Liver (tissue), 8 donors: ENCODE measurements at regions not wholly inside any gene's neighbourhood (a gene's known extent, or its start where the extent isn't known, plus 50 kb on each side); places are given as distances from the start of the nearest gene placed in this dataset.

Source experiments
- DNase-seq: peaks from one replicate; pipeline ENCODE4 v3.0.0-alpha.2; 2017; ENCODE audit warnings: low spot score
- H3K27ac ChIP-seq, 2 donors: one replicate each; pipeline ENCODE4 v1.7.0; 2013; ENCODE audit warnings: inconsistent platforms in 2 of 2, low read length in 2 of 2, control low read depth in 1 of 2, low read depth in 1 of 2, mild to moderate bottlenecking in 1 of 2
- H3K27me3 ChIP-seq, 4 donors: one replicate each; pipeline versions ENCODE4 v1.6.1 to v1.7.0; 2013; ENCODE audit warnings: low read length in 3 of 4, inconsistent platforms in 1 of 4, mild to moderate bottlenecking in 1 of 4, moderate library complexity in 1 of 4; ENCODE audit not compliant: control insufficient read depth in 4 of 4, insufficient read depth in 4 of 4
- H3K36me3 ChIP-seq, 4 donors: one replicate each; pipeline versions ENCODE4 v1.6.1 to v1.7.0; 2013; ENCODE audit warnings: low read length in 3 of 4, mild to moderate bottlenecking in 3 of 4, low read depth in 1 of 4, moderate library complexity in 1 of 4; ENCODE audit not compliant: control insufficient read depth in 4 of 4, insufficient read depth in 3 of 4
- H3K4me1 ChIP-seq, 4 donors: one replicate each; pipeline versions ENCODE4 v1.6.1 to v1.7.0; 2013; ENCODE audit warnings: low read length in 3 of 4, mild to moderate bottlenecking in 3 of 4, moderate library complexity in 1 of 4; ENCODE audit not compliant: control insufficient read depth in 4 of 4, insufficient read depth in 4 of 4
- H3K4me3 ChIP-seq, 3 donors: one replicate each; pipeline versions ENCODE4 v1.6.1 to v1.7.0; 2013; ENCODE audit warnings: low read length in 3 of 3, control low read depth in 1 of 3, low read depth in 1 of 3, mild to moderate bottlenecking in 1 of 3
- H3K9ac ChIP-seq, 2 donors: one replicate each; pipeline ENCODE4 v1.7.0; 2013; ENCODE audit warnings: low read length in 2 of 2, mild to moderate bottlenecking in 2 of 2, moderate library complexity in 2 of 2, control low read depth in 1 of 2, low read depth in 1 of 2
- H3K9me3 ChIP-seq, 4 donors: one replicate each; pipeline versions ENCODE4 v1.6.1 to v1.7.0; 2013; ENCODE audit warnings: low read length in 3 of 4; ENCODE audit not compliant: control insufficient read depth in 4 of 4
- EGR1 ChIP-seq, 2 donors: IDR thresholded peaks; 2 replicates each; pipeline ENCODE4 v1.6.1; 2016 to 2018; ENCODE audit warnings: antibody characterized with exemption in 2 of 2, low read depth in 2 of 2
- FOXA1 ChIP-seq: IDR thresholded peaks from 2 replicates; pipeline ENCODE4 v1.6.1; 2016; ENCODE audit warnings: antibody characterized with exemption
- FOXA2 ChIP-seq: IDR thresholded peaks from 2 replicates; pipeline ENCODE4 v1.6.1; 2016; ENCODE audit warnings: antibody characterized with exemption
- GABPA ChIP-seq, 2 donors: IDR thresholded peaks in 1 of 2; conservative IDR thresholded peaks in 1 of 2; 2 replicates each; pipeline ENCODE4 v1.6.1; 2016; ENCODE audit warnings: antibody characterized with exemption in 2 of 2, mild to moderate bottlenecking in 1 of 2, moderate library complexity in 1 of 2
- HNF4A ChIP-seq, 2 donors: conservative IDR thresholded peaks; 2 replicates each; pipeline ENCODE4 v1.6.1; 2016; ENCODE audit warnings: antibody characterized with exemption in 2 of 2, mild to moderate bottlenecking in 2 of 2
- HNF4G ChIP-seq: IDR thresholded peaks from 2 replicates; pipeline ENCODE4 v1.6.1; 2016; ENCODE audit warnings: antibody characterized with exemption
- JUND ChIP-seq, 2 donors: IDR thresholded peaks; 2 replicates each; pipeline ENCODE4 v1.6.1; 2016; ENCODE audit warnings: antibody characterized with exemption in 2 of 2
- NR2F2 ChIP-seq: IDR thresholded peaks from 2 replicates; pipeline ENCODE4 v1.6.1; 2016; ENCODE audit warnings: antibody characterized with exemption
- RAD21 ChIP-seq, 2 donors: IDR thresholded peaks; 2 replicates each; pipeline ENCODE4 v1.6.1; 2016; ENCODE audit warnings: antibody characterized with exemption in 2 of 2, mild to moderate bottlenecking in 2 of 2
- RXRA ChIP-seq, 2 donors: IDR thresholded peaks; 2 replicates each; pipeline ENCODE4 v1.6.1; 2017 to 2018; ENCODE audit warnings: antibody characterized with exemption in 2 of 2, mild to moderate bottlenecking in 1 of 2
- SP1 ChIP-seq: IDR thresholded peaks from 2 replicates; pipeline ENCODE4 v1.6.1; 2018; ENCODE audit warnings: antibody characterized with exemption, mild to moderate bottlenecking
- YY1 ChIP-seq: IDR thresholded peaks from 2 replicates; pipeline ENCODE4 v1.6.1; 2016; ENCODE audit warnings: antibody characterized with exemption, mild to moderate bottlenecking
- WGBS: extraction: QIAGEN DNeasy Blood & Tissue Kit; methylation state at CpG from one replicate; pipeline ENCODE4 v1.1.7; 2013; 5-methylcytosine and 5-hydroxymethylcytosine counted together
- TF ChIP-seq, protein P1 (sequence below): IDR thresholded peaks from 2 replicates; pipeline ENCODE4 v1.6.1; 2016; ENCODE audit warnings: antibody characterized with exemption, mild to moderate bottlenecking
- TF ChIP-seq, protein P2 (sequence below): IDR thresholded peaks from 2 replicates; pipeline ENCODE4 v1.6.1; 2016; ENCODE audit warnings: antibody characterized with exemption
- TF ChIP-seq, protein P3 (sequence below): fragments of 150-350 bp; IDR thresholded peaks from 2 replicates; pipeline ENCODE4 v1.5.1; 2017; ENCODE audit warnings: improper control_type of control experiment, low read depth, low read length; ENCODE audit not compliant: missing input control
- TF ChIP-seq, protein P4 (sequence below): IDR thresholded peaks from 2 replicates; pipeline ENCODE4 v1.6.1; 2016; ENCODE audit warnings: antibody characterized with exemption
- donor health status: healthy.
- donor health status: healthy.
- donor health status: healthy.
- donor health status: healthy.
- donor health status: healthy.

DNA sequence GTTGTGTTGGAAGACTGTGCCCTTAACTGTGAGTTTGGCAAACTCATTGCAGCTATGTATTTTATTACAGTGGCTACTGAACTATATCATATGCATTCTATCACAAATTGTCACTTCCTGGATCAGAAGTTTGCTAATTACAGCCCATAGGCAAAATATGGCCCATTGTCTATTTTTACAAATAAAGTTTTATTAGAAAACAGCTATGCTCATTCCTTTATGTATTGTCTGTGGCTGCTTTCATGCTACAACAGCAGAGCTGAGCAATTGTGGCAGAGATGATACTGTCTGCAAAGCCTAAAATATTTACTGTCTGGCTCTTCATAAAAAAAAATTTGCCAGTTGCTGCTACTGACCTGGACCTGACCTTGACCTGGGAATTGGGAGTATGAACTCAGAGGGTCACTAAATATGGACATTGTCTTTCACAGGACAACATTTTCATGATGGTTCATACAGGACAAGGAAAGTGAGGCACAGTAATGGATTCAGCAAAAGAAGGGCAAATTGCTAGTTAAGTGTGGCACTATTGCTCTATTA lies 316.9 kb downstream of the ZNF621 start:
- Histone ChIP-seq H3K4me1 (no peaks in the 10 kb centered on the region), H3K36me3 (no peaks in the 10 kb centered on the region), H3K4me3 (no peak overlapping the region), H3K27ac (no peak overlapping the region), H3K27me3 (no peaks in the 10 kb centered on the region), H3K9me3 (no peaks in the 10 kb centered on the region), H3K9ac (no peak overlapping the region)
- DNase-seq: no peak
- TF ChIP-seq GABPA (IDR thresholded peaks at IDR 0.05 in 1 of 2, conservative IDR thresholded peaks at IDR 0.05 in 1 of 2) (no peak), RAD21 (IDR thresholded peaks at IDR 0.05) (no peak), RXRA (IDR thresholded peaks at IDR 0.05) (no peak), HNF4A (conservative IDR thresholded peaks at IDR 0.05) (no peak), EGR1 (IDR thresholded peaks at IDR 0.05; ENCODE audit: low read depth in 2 of 2) (no peak), SP1 (no peak), JUND (IDR thresholded peaks at IDR 0.05) (no peak)
- TF ChIP-seq, protein P1, sequence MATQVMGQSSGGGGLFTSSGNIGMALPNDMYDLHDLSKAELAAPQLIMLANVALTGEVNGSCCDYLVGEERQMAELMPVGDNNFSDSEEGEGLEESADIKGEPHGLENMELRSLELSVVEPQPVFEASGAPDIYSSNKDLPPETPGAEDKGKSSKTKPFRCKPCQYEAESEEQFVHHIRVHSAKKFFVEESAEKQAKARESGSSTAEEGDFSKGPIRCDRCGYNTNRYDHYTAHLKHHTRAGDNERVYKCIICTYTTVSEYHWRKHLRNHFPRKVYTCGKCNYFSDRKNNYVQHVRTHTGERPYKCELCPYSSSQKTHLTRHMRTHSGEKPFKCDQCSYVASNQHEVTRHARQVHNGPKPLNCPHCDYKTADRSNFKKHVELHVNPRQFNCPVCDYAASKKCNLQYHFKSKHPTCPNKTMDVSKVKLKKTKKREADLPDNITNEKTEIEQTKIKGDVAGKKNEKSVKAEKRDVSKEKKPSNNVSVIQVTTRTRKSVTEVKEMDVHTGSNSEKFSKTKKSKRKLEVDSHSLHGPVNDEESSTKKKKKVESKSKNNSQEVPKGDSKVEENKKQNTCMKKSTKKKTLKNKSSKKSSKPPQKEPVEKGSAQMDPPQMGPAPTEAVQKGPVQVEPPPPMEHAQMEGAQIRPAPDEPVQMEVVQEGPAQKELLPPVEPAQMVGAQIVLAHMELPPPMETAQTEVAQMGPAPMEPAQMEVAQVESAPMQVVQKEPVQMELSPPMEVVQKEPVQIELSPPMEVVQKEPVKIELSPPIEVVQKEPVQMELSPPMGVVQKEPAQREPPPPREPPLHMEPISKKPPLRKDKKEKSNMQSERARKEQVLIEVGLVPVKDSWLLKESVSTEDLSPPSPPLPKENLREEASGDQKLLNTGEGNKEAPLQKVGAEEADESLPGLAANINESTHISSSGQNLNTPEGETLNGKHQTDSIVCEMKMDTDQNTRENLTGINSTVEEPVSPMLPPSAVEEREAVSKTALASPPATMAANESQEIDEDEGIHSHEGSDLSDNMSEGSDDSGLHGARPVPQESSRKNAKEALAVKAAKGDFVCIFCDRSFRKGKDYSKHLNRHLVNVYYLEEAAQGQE: no peak

DNA sequence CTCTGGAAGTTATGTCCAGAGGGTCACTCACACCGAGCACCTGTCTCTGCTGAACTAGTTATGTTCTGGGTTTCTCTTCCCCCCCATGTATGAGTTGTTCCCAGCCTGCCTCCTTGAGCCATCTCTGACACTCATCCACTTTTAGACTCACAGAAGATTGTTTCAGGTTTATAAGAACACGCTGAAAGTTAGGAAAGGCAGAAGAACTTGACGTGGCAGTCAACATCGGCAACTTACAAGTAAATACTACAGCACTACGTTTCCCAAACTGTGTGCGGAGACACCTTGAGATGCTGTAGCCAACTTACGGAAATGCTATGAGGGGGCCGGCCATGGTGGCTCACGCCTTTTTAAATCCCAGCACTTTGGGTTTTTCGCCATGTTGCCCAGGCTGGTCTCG lies 318.0 kb downstream of the ZNF621 start:
- H3K27me3 ChIP-seq: no peaks in the 10 kb centered on the region
- no peaks in the 10 kb centered on the region for H3K4me1 ChIP-seq
- no peak for TF ChIP-seq RXRA (IDR thresholded peaks at IDR 0.05)
- TF ChIP-seq, protein P2, sequence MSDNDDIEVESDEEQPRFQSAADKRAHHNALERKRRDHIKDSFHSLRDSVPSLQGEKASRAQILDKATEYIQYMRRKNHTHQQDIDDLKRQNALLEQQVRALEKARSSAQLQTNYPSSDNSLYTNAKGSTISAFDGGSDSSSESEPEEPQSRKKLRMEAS: no peak
- TF ChIP-seq, protein P3, sequence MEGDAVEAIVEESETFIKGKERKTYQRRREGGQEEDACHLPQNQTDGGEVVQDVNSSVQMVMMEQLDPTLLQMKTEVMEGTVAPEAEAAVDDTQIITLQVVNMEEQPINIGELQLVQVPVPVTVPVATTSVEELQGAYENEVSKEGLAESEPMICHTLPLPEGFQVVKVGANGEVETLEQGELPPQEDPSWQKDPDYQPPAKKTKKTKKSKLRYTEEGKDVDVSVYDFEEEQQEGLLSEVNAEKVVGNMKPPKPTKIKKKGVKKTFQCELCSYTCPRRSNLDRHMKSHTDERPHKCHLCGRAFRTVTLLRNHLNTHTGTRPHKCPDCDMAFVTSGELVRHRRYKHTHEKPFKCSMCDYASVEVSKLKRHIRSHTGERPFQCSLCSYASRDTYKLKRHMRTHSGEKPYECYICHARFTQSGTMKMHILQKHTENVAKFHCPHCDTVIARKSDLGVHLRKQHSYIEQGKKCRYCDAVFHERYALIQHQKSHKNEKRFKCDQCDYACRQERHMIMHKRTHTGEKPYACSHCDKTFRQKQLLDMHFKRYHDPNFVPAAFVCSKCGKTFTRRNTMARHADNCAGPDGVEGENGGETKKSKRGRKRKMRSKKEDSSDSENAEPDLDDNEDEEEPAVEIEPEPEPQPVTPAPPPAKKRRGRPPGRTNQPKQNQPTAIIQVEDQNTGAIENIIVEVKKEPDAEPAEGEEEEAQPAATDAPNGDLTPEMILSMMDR: no peak
- TF ChIP-seq FOXA2: no peak
- no peak for TF ChIP-seq RAD21 (IDR thresholded peaks at IDR 0.05)
- TF ChIP-seq YY1: no peak
- TF ChIP-seq FOXA1: no peak
- TF ChIP-seq, protein P4, sequence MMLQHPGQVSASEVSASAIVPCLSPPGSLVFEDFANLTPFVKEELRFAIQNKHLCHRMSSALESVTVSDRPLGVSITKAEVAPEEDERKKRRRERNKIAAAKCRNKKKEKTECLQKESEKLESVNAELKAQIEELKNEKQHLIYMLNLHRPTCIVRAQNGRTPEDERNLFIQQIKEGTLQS: no peak
- no peak for TF ChIP-seq NR2F2
- TF ChIP-seq SP1: no peak
- TF ChIP-seq JUND (IDR thresholded peaks at IDR 0.05): no peak
- no peak for TF ChIP-seq HNF4G
- TF ChIP-seq GABPA (IDR thresholded peaks at IDR 0.05 in 1 of 2, conservative IDR thresholded peaks at IDR 0.05 in 1 of 2): no peak
- no peak for TF ChIP-seq HNF4A (conservative IDR thresholded peaks at IDR 0.05)
- TF ChIP-seq, protein P1: no peak
- H3K36me3 ChIP-seq: no peaks in the 10 kb centered on the region
- H3K9ac ChIP-seq: no peak overlapping the region
- no peak overlapping the region for H3K4me3 ChIP-seq
- H3K9me3 ChIP-seq: no peaks in the 10 kb centered on the region
- DNase-seq: no peak
- no peak overlapping the region for H3K27ac ChIP-seq
- 96% methylated on average over 11 of the region's 11 CpGs for WGBS
